DND-41 (cell line): ENCODE measurements at regions not wholly inside any gene's neighbourhood (a gene's known extent, or its start where the extent isn't known, plus 50 kb on each side); places are given as distances from the start of the nearest gene placed in this dataset.
"Not testable (repeated sequence)": the region's sequence is repeated elsewhere in the genome, so short reads cannot be mapped to it uniquely, and the experiment has no call there.

Experiments
- ATAC-seq: fragments of 200-7000 bp; cut with Tn5 transposase; 3 replicates; pipeline ENCODE4 v1.9.1; 2021; ENCODE audit warnings: low read depth; ENCODE audit not compliant: insufficient read depth
- DNase-seq: peaks from one replicate; pipeline ENCODE4 v3.0.0-alpha.2; 2020
- H2AFZ ChIP-seq: 2 replicates; pipeline ENCODE4 v1.6.0; 2012; ENCODE audit warnings: low read depth, low read length
- H3K27ac ChIP-seq: 2 replicates; pipeline ENCODE4 v1.5.1; 2012; ENCODE audit warnings: low read length, inconsistent platforms
- H3K27me3 ChIP-seq: fragments of 200-600 bp; sonication (generic); 2 replicates; pipeline ENCODE4 v1.6.0; 2012; ENCODE audit warnings: low read length, mild to moderate bottlenecking, inconsistent platforms; ENCODE audit not compliant: insufficient read depth, poor library complexity
- H3K36me3 ChIP-seq: 2 replicates; pipeline ENCODE4 v1.5.1; 2012; ENCODE audit warnings: low read length, inconsistent platforms; ENCODE audit not compliant: insufficient read depth
- H3K4me1 ChIP-seq: 2 replicates; pipeline ENCODE4 v1.5.1; 2012; ENCODE audit warnings: mild to moderate bottlenecking, low read length; ENCODE audit not compliant: insufficient read depth
- H3K4me2 ChIP-seq: 2 replicates; pipeline ENCODE4 v1.6.0; 2012; ENCODE audit warnings: mild to moderate bottlenecking, moderate library complexity, low read length, inconsistent platforms; ENCODE audit not compliant: insufficient read depth
- H3K4me3 ChIP-seq, 2 experiments: fragments of 200-600 bp in 1 of 2; shearing (Covaris generic) in 1 of 2; 2 replicates each; pipeline ENCODE4 v1.5.1; 2012 to 2016; ENCODE audit warnings: inconsistent platforms in 2 of 2, low read length in 2 of 2, mild to moderate bottlenecking in 2 of 2, low read depth in 1 of 2, moderate library complexity in 1 of 2
- H3K79me2 ChIP-seq: 2 replicates; pipeline ENCODE4 v1.6.0; 2012; ENCODE audit warnings: low read length, inconsistent platforms; ENCODE audit not compliant: insufficient read depth
- H3K9ac ChIP-seq: 2 replicates; pipeline ENCODE4 v1.6.0; 2012; ENCODE audit warnings: low read depth, mild to moderate bottlenecking, inconsistent platforms, low read length, moderate library complexity
- H3K9me3 ChIP-seq: 2 replicates; pipeline ENCODE4 v1.5.1; 2012; ENCODE audit warnings: low read length, moderate library complexity, mild to moderate bottlenecking, inconsistent platforms; ENCODE audit not compliant: insufficient read depth, severe bottlenecking
- H4K20me1 ChIP-seq: 2 replicates; pipeline ENCODE4 v1.6.0; 2012; ENCODE audit warnings: low read length; ENCODE audit not compliant: insufficient read depth
- CTCF ChIP-seq: IDR thresholded peaks from 2 replicates; pipeline ENCODE4 v1.5.1; 2012; ENCODE audit warnings: borderline replicate concordance, low read length, moderate library complexity, mild to moderate bottlenecking; ENCODE audit not compliant: poor library complexity, severe bottlenecking; ENCODE audit errors: extremely low read depth
- EZH2 ChIP-seq: IDR thresholded peaks from 3 replicates; pipeline ENCODE4 v1.6.1; 2012; ENCODE audit warnings: borderline replicate concordance, low read depth, mild to moderate bottlenecking, moderate library complexity, low read length, inconsistent platforms; ENCODE audit not compliant: severe bottlenecking

GRCh38 chrX:138875472-138875871 lies 164.0 kb upstream of the FGF13 start:
- H3K9ac ChIP-seq: no peak overlapping the region
- no peaks in the 10 kb centered on the region for H4K20me1 ChIP-seq
- no peak overlapping the region for H3K4me3 ChIP-seq
- no peaks in the 10 kb centered on the region for H3K27me3 ChIP-seq
- H2AFZ ChIP-seq: no peak overlapping the region
- no peak overlapping the region for H3K4me2 ChIP-seq
- ATAC-seq: no peak
- no peaks in the 10 kb centered on the region for H3K79me2 ChIP-seq
- no peaks in the 10 kb centered on the region for H3K36me3 ChIP-seq
- no peaks in the 10 kb centered on the region for H3K9me3 ChIP-seq
- no peak overlapping the region for H3K27ac ChIP-seq
- TF ChIP-seq CTCF (no peak), EZH2 (no peak)
- H3K4me1 ChIP-seq: no peaks in the 10 kb centered on the region
- no peak for DNase-seq

GRCh38 chrX:138874271-138874935 lies 162.9 kb upstream of the FGF13 start:
- H3K36me3 ChIP-seq: no peaks in the 10 kb centered on the region
- ATAC-seq: no peak
- TF ChIP-seq EZH2: no peak

GRCh38 chrX:138873640-138874039 lies 162.1 kb upstream of the FGF13 start:
- not testable (repeated sequence) for DNase-seq, H4K20me1 ChIP-seq, H3K27me3 ChIP-seq, ATAC-seq, H2AFZ ChIP-seq, H3K9me3 ChIP-seq, H3K36me3 ChIP-seq, H3K4me3 ChIP-seq, H3K27ac ChIP-seq, H3K9ac ChIP-seq, H3K4me2 ChIP-seq, H3K79me2 ChIP-seq, H3K4me1 ChIP-seq

More at GRCh38 chrX:138874271-138874935, 162.9 kb upstream of the FGF13 start:
- no peak overlapping the region for H3K4me3 ChIP-seq
- no peaks in the 10 kb centered on the region for H3K79me2 ChIP-seq
- H3K4me1 ChIP-seq: no peaks in the 10 kb centered on the region
- no peaks in the 10 kb centered on the region for H3K9me3 ChIP-seq
- no peaks in the 10 kb centered on the region for H3K27me3 ChIP-seq
- DNase-seq: no peak
- H3K9ac ChIP-seq: no peak overlapping the region
- H3K4me2 ChIP-seq: no peak overlapping the region
- H2AFZ ChIP-seq: no peak overlapping the region
- H4K20me1 ChIP-seq: no peaks in the 10 kb centered on the region
- no peak overlapping the region for H3K27ac ChIP-seq

- no peak for ATAC-seq
- TF ChIP-seq EZH2 (no peak), CTCF (no peak)
Observed at GRCh38 chrX:138872537-138872936, 161.0 kb upstream of the FGF13 start.

More at GRCh38 chrX:138872537-138872936, 161.0 kb upstream of the FGF13 start:
- H3K79me2 ChIP-seq: no peaks in the 10 kb centered on the region
- no peak overlapping the region for H3K4me2 ChIP-seq
- no peaks in the 10 kb centered on the region for H4K20me1 ChIP-seq
- H3K27me3 ChIP-seq: no peaks in the 10 kb centered on the region
- no peaks in the 10 kb centered on the region for H3K36me3 ChIP-seq
- H3K4me1 ChIP-seq: no peaks in the 10 kb centered on the region
- no peak overlapping the region for H3K4me3 ChIP-seq
- no peak for DNase-seq
- no peaks in the 10 kb centered on the region for H3K9me3 ChIP-seq
- H2AFZ ChIP-seq: no peak overlapping the region
- H3K9ac ChIP-seq: no peak overlapping the region
- H3K27ac ChIP-seq: no peak overlapping the region
